ENCODE measurements at regions not wholly inside any gene's neighbourhood (a gene's known extent, or its start where the extent isn't known, plus 50 kb on each side); places are given as distances from the start of the nearest gene placed in this dataset.

- no peak for DNase-seq
Observed at GRCh38 chr10:2124135-2124534, 386.8 kb upstream of the ADARB2 start.

DNA sequence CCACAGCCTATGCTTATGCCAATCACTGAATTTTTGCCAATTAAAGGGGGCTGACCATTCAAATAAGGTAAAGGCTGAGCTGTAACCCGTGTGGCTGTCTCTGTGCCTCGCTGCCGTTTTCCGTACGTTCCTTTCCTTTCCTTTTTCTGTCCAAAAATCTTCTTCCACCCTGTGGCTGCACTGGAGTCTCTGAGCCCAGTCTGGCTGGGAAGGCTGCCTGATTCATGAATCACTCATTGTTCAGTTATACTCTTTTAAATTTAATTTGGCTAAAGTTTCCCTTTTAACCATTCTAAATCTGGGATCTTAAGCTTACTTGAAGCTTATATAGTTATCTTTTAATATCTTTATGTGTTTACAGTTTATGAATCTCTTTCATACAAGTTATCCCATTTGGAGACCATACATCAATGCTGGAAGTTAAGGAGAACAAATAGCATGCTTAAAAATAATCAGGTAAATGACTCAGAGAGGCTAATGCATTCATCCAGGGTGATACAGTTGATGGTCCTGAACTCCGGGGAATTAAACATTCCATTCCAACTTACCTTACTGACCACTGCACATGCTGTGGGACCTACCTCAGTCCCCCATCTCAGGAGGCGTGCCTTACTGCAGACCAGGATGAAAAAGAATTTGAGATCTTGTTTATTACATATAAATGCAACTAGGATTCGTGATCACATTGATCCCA is 385.3 kb upstream of the ADARB2 start:
- DNase-seq, result no peak

DNA sequence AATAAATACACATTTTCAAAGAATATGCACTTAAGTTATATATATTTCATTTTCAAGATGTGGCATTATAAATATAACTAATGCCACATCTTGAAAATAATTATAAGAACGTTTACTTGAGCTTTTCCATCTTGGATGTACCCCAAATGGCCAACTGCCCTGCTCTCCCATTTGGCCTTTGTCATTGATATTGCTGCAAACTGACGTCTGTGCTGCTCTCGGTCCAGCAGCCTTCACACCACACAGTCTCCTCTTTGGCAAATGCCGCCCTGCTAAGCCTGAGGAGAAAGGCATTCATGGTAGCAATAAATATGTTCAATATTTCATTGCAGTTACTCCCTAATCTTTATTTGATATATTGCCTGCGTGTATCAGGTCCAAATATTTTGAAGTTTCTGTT is 384.6 kb upstream of the ADARB2 start:
- no peak for DNase-seq

DNA sequence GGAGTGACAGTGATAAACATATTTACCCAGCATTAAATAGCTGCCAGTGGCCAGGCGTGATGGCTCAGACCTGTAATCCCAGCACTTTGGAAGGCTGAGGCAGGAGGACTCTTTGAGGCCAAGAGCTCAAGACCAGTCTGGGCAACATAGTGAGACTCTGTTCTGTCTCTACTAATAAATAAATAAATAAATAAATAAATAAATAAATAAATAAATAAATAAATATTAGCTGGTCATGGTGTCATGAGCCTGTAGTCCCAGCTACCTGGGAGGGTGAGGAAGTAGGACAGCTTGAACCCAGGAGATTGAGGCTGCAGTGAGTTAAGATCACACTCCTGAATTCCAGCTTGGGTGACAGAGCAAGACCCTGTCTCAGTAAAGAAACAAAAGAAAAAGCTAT is 384.0 kb upstream of the ADARB2 start:
- DNase-seq, result no peak

DNA sequence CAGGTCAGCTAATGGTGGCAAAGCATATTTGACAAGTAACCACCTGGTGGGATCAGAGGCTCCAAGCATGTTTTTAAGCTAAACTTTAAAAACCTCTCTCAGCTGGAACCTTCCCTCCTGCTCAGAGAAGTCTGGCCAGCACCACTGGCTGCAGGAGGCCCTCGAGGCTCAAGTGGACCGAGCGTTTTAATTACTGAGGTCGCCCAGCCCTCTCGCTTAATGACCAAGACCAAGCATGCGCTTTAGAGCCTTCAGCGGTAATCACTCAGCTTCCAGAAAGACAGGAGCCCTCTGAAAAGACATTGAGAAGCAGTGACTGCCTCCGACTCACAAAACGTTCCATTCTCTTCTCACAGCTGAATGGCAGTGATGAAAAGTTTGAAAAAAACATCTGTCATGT is 383.4 kb upstream of the ADARB2 start:
- no peak for DNase-seq

DNA sequence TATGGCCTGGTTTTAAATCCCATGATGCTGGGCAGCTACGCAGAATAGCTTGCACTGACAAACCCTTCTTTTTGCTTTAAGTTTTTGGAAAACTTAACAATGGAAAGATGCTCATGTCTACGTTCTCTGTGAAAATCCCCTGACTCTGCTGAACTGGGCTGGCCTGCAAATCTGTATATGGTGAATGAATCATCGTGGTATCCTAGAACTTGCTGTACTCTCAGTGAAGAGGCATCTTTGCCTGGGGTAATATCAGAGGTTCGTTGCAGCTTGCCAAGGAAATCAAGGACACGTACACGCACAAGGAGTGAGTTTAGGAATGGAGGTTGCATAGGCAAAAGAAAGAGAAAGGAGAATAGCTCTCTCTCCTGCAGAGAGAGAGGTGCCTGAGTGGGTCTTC is 382.0 kb upstream of the ADARB2 start:
- no peak for DNase-seq

DNA sequence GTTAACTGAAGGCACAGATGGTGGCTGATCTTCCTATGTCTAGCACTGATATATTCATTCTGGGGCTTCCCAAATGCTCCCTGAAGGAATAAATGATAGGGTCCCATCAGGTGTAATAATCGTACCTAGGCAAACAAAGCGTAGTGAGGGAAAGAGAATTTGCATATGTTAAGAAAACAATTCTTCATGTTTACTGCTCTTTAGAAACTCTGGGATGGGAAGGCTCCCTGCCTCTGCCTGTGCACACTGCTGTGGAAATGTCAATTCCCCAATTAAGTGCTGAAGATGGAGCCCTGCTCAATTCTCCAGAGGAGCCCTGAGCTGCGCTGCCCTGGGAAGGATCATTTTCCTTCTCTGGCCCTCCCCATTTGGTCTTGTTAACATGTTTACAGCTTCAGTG is 380.9 kb upstream of the ADARB2 start:
- DNase-seq, result no peak

DNA sequence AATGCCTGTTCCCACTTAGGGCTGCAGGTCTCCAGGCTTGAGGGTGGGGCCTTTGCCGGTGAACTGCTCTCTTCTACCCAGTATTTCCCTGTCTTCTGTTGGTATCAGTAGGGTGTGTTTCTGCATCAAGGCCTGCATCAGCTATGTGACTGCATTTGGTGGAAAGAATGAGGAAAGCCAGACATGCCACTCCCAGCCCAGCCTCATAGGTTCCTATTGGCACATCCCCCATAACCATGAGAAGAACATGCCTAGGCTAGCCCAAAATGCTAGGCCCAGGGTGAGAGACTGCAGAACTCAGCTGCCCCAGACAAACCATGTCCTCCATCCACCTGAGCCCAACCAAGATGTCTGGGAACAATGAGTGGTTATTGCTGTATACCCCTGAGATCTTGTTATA is 380.3 kb upstream of the ADARB2 start:
- DNase-seq, result no peak

DNA sequence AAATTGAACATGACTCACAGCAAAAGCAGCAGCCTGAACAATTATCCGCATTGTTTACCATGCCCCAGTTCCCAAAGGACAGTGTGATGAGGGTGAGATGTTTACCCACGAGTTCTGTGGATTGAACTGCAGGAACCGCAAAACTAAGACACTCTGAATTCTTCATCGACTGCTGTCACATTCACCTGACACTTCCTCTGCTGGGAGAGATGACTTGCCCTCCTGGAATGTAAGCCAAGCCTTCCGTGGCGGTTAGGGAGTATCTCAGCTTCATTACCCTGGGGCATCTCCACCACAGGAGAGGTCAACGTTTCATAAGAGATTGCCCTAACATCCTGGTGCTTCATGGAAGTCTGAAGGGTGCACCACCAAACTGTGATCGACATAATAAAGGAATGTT is 374.6 kb upstream of the ADARB2 start:
- DNase-seq, result no peak

- DNase-seq, result no peak
Observed at GRCh38 chr10:2108496-2108895, 371.2 kb upstream of the ADARB2 start.

DNA sequence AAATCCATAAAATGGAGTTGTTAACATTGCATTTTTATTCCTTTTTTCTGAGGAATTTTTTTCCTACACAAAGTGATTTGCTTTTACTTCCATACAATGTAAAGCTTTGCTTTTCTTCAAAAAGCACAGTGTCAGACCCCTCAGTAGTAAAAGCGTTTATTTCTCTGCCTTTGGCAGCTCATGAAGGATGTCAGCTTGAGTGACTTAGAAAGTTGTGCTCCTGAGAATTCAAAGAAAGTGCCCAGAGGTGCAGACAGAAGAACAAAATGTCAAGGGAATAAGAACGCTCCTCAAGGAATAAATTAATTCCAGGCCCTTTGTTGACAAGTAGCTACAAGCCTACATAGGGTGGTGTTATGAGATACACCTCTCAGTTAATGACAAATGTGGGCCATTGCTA is 369.3 kb upstream of the ADARB2 start:
- DNase-seq, result no peak

DNA sequence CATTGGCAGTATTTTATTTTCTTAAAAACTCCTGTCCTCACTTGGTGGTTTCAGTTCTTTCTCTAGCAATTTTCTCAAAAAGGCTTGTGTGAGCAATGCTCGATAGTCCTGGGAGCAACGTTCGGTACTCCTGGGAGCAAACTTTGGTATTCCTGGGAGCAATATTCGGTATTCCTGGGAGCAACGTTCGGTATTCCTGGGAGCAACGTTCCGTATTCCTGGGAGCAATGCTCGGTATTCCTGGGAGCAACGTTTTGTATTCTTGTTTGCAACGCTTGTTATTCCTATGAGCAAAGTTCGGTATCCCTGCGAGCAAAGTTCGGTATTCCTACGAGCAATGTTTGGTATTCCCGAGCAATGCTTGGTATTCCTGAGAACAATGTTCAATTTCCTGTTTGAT is 362.0 kb upstream of the ADARB2 start:
- no peak for DNase-seq

GRCh38 chr10:2097937-2098336 is 360.6 kb upstream of the ADARB2 start:
- no peak for DNase-seq

- DNase-seq, result no peak
Observed at GRCh38 chr10:2094171-2094570, 356.8 kb upstream of the ADARB2 start.

- DNase-seq, result no peak
Observed at GRCh38 chr10:2083591-2083990, 346.3 kb upstream of the ADARB2 start.

GRCh38 chr10:2081501-2081900 is 344.2 kb upstream of the ADARB2 start:
- no peak for DNase-seq

DNA sequence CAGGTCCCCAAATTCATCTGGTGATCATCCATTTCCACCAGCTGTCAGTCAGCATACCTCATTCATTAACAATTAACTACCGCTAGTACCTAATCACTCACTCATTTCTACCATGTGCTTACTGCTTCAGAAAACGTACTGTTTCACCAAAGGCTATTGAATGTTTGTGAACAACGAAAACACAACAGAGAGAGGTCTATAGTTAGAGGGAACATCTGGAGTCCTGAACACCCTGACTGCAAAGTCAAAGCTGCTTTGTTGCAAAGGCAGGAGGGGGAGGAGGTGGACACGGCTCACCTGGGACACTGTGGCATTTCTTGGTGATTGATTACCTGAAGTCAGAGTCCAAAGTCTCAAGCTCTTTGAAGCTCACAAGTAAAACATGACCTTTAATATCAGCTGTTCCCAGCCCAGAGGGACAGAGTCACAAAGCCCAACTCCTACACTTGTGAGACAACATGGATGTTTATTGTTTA is 342.3 kb upstream of the ADARB2 start:
- DNase-seq, result no peak

- DNase-seq, result no peak
Observed at GRCh38 chr10:2077231-2077630, 339.9 kb upstream of the ADARB2 start.

DNA sequence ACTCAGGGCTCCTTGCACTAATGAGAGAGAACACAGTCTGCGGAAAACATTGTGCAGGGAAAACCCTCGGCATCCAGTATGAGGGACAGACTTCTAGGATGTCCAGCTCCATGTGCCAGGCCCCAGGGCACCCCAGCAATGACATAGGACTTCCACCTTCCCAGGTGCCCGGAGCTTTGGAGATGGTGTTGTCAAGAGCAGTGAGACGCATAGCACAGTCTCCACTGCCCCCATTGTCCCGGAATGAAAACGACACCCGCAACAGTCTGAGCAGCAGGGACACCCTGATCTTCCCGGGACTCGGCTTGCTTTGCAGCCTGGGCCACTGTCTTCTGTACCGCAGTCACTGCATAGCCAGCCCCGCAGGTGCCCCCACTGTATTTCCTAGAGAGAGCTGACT is 339.2 kb upstream of the ADARB2 start:
- DNase-seq, result no peak

DNA sequence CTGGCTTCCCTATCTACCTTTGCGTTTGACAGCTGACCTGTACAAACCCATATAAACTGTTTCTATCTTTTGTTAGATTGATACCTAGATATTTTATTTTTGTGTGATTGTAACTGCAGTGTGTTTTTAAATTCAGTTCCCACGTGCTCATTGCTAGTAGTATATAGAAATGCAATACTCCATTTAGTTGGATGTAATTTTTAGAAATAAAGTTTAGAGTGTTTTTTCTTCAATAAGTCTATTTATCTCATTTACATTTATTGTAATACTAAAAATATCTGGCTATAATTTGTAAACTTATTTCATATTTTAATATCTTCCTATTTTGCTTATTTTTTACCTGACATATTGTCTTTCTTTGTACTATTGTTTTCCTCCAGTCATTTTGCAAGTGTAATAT is 329.7 kb upstream of the ADARB2 start:
- DNase-seq, result no peak

DNA sequence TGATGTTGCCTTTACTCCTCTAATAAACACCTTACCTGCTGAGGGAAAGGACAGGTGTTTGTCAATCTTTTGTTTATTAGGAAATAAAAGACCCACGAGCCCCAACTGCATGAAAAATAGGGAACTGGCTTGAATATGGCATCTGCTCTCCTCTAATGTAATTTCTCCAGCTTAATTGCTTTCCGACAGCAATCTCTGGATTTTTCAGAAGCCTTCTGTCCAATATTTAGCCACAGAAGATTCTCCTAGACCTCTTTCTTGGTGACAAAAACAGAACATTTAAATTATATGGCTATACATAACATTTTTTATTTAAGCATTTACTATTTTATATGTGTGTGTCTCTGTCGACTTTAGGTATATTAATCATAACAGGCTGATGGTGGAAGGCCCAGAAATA is 317.4 kb upstream of the ADARB2 start:
- no peak for DNase-seq

DNA sequence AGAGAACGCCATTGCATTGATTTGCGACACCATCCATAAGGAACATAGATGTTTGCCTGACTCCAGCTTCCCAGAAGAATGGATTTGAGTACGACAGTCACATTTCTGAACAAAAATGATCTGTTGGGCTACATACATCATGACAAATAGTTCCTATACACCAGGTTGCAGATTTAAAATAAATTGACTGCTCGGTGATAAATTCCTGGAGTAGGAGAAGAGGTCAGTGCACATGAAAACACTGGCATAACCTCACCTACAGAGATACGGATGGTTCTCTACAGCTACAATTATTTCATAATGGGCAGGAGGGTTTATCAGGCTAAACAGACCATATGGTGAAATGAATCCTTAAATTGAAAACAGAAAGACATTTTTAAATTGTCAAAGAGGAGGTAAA is 316.5 kb upstream of the ADARB2 start:
- DNase-seq, result no peak

- DNase-seq, result no peak
Observed at GRCh38 chr10:2051108-2051507, 313.8 kb upstream of the ADARB2 start.

DNA sequence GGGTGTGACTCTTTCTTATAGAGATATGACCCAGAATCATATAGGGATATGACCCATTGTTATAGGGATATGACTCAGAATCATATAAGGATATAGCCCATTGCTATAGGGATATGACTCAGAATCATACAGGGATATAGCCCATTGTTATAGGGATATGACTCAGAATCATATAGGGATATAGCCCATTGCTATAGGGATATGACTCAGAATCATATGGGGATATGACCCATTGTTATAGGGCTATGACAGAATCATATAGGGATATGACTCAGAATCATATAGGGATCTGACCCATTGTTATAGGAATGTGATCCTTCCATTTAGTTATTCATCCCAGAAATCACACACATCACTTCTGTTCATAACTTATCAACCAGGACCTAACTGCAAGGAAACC is 312.2 kb upstream of the ADARB2 start:
- no peak for DNase-seq

GRCh38 chr10:2048337-2048973 is 311.1 kb upstream of the ADARB2 start:
- DNase-seq, result no peak

All from NCI-H524 treated with DMSO at 0.1 percent for 48 hours (cell line).